ENCODE measurements at regions not wholly inside any gene's neighbourhood (a gene's known extent, or its start where the extent isn't known, plus 50 kb on each side); places are given as distances from the start of the nearest gene placed in this dataset.

- no peak for TF ChIP-seq ZNF274 (IDR thresholded peaks at IDR 0.05; ENCODE audit: low read depth, low read length)
- no peak overlapping the region for H3K4me3 ChIP-seq (ENCODE audit: low read length)
These were observed 889.4 kb upstream of the SEMA6A start for GRCh38 chr5:117463881-117464570.

- no peak for TF ChIP-seq ZNF274 (IDR thresholded peaks at IDR 0.05; ENCODE audit: low read depth, low read length)
- H3K4me3 ChIP-seq (ENCODE audit: low read length) = no peak overlapping the region
These were observed 887.3 kb upstream of the SEMA6A start for GRCh38 chr5:117461966-117462365.

GRCh38 chr5:117461403-117461802 lies 886.8 kb upstream of the SEMA6A start:
- TF ChIP-seq ZNF274 (IDR thresholded peaks at IDR 0.05; ENCODE audit: low read depth, low read length) = no peak
- no peak overlapping the region for H3K4me3 ChIP-seq (ENCODE audit: low read length)

DNA sequence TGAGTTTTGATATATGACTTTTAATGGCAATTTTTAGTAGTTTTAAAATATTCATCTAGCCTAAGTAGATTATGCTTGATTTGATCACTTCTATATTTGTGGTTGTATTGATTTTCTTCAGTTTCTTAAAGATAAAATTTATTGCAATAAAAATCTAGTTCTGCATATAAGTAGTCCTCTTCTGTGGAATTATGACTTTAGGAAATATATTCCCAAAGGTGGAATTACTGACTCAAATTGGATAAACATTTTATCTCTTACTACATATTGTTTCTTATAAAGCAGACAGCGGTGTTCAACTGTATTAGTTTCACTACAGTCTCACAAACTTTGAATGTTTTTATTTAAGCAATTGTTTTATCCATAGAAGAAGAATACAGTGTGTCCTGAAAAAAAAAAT lies 883.0 kb upstream of the SEMA6A start:
- TF ChIP-seq ZNF274 (IDR thresholded peaks at IDR 0.05; ENCODE audit: low read depth, low read length) = no peak
- no peak overlapping the region for H3K4me3 ChIP-seq (ENCODE audit: low read length)

GRCh38 chr5:117456866-117457470 lies 882.3 kb upstream of the SEMA6A start:
- no peak for TF ChIP-seq ZNF274 (IDR thresholded peaks at IDR 0.05; ENCODE audit: low read depth, low read length)
- no peak overlapping the region for H3K4me3 ChIP-seq (ENCODE audit: low read length)

DNA sequence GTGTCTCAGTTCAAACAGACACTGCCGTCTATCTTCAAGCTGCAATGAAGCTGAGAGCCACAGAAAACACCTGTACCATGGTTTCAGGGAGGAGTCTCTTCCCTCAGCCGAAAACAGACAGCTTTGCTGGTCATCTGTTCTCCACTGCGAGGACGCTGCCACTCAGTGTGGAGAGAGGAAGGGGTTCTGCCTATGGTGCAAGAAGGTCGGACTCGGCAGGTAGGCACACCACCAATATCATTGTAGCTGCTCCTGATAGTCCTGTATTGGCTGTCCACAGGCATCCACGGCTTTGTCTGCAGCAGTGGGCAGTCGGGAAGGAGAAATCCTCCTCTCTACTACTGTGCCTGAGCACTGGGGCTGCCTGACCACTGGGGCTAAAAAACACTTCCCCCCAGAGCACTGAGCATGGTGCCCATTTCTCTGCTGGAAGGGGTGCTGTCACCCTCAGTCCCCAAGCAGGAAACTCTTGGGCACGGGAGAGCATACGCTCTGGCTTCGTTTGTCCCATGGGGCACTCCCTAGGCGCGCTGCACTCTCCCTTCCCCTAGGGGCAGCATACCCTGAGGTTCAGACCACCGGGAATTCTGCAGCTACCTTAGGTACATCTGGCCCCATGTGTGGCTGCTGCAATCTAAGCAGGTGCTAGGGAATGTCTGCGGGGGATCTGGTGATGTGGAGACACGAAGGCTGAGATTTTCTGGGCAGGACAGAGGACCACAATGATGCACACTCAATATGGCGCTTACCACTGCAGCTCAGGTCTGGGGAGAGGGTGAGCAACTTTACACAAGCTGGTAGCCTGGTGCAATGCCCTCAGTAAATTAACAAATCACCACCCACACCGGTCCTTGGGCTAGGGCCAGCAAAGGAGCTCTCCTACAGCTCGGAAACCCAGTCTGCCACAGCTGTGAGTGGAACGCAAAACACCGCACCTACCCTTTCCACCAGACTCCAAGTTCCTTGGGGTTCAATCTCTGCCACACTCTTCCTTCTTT lies 880.9 kb upstream of the SEMA6A start:
- H3K4me3 ChIP-seq (ENCODE audit: low read length) = peak overlapping the region; percentile 43; the same call in 1 of the 2 replicates
- TF ChIP-seq ZNF274 (IDR thresholded peaks at IDR 0.05; ENCODE audit: low read depth, low read length) = no peak

DNA sequence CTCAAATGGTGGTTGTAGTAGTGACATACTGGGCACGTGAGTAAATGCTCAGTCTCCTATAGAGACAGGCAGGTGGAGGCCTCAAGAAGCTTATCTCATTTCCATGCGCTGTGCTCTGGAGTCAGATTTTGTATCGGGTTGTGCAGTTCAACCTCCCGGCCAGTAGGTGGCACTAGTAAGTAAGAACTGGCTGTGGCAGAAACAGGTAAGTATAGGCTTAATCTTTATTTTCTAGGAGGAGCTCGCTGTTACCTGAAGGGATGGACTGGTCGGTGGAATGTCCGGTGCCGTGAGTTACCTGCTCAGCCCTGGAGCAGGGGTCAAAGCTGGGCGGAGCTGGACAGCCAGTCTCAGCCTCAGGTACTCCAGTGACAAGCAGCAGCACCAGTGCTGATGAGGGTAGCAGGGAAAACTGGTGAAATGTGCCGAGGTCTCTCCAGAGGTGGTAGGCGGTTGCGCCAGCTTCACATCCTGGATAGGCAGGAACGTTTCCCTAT lies 880.1 kb upstream of the SEMA6A start:
- no peak for TF ChIP-seq ZNF274 (IDR thresholded peaks at IDR 0.05; ENCODE audit: low read depth, low read length)
- peak overlapping the region; percentile 43; the same call in 1 of the 2 replicates for H3K4me3 ChIP-seq (ENCODE audit: low read length)

DNA sequence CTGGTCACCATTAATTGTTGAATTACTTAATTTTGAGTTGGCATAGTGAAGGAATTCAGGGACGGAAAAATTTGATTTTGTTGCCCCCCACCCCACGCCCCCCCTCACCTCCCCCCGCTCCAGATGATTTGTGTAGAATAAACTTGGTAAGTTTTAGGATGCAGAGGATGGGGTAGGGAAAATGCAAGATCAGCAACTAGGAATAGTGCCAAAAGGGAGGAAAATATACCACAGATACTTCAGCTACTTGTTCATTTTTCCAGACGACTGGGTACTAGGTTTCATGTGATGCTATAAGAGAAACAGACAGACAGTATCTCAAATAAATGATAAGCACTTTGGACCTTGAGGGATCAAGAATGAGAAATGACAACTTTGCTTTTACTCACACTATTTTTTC lies 862.2 kb upstream of the SEMA6A start:
- no peak overlapping the region for H3K4me3 ChIP-seq (ENCODE audit: low read length)
- TF ChIP-seq ZNF274 (IDR thresholded peaks at IDR 0.05; ENCODE audit: low read depth, low read length) = no peak

- TF ChIP-seq ZNF274 (IDR thresholded peaks at IDR 0.05; ENCODE audit: low read depth, low read length) = no peak
- H3K4me3 ChIP-seq (ENCODE audit: low read length) = no peak overlapping the region
These were observed 860.6 kb upstream of the SEMA6A start for GRCh38 chr5:117435203-117435602.

DNA sequence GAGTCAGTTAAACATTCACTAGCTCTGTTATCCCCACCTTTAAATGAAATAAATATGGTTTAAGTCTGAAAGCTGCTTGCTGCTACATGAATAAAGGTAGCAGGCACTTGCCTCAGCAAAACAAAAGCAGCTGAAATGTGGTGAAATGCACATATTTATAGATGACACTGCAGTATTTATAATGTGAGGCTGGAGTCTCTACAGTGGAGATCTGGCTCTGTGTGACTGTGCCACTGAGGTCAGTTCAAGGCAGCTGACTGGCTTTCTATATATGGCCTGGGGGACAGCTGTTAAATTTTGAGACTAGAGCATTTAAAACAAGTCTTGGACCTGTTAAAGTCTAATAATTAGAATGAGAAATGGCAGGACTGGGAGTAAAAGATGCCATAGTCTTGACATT lies 859.6 kb upstream of the SEMA6A start:
- TF ChIP-seq ZNF274 (IDR thresholded peaks at IDR 0.05; ENCODE audit: low read depth, low read length) = no peak

GRCh38 chr5:117433818-117434217 lies 859.2 kb upstream of the SEMA6A start:
- no peak for TF ChIP-seq ZNF274 (IDR thresholded peaks at IDR 0.05; ENCODE audit: low read depth, low read length)
- H3K4me3 ChIP-seq (ENCODE audit: low read length) = no peak overlapping the region

More for the DNA sequence above, 859.6 kb upstream of the SEMA6A start:
- H3K4me3 ChIP-seq (ENCODE audit: low read length) = no peak overlapping the region

- TF ChIP-seq ZNF274 (IDR thresholded peaks at IDR 0.05; ENCODE audit: low read depth, low read length) = no peak
- no peak overlapping the region for H3K4me3 ChIP-seq (ENCODE audit: low read length)
These were observed 856.5 kb upstream of the SEMA6A start for GRCh38 chr5:117431091-117431490.

DNA sequence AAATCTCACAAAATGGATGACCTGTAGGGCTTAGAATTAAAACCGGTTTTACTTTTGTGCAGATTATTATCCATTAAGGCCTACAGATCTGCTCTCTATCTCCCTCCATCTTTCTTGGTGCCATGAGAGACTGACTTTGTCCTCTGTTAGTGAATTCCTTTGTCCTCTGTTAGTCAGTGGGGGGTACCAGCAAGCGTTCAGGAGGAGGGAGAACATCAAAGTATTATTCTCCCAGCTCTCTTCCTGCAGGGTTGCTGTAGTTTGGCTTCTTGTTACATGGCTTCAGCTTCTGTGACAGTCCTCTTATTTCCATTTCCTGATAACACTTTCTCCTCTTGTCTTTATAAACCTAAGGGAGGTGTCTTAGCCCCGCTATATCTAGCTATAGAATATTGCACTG lies 850.5 kb upstream of the SEMA6A start:
- no peak overlapping the region for H3K4me3 ChIP-seq (ENCODE audit: low read length)
- TF ChIP-seq ZNF274 (IDR thresholded peaks at IDR 0.05; ENCODE audit: low read depth, low read length) = no peak

- no peak overlapping the region for H3K4me3 ChIP-seq (ENCODE audit: low read length)
- no peak for TF ChIP-seq ZNF274 (IDR thresholded peaks at IDR 0.05; ENCODE audit: low read depth, low read length)
These were observed 849.9 kb upstream of the SEMA6A start for GRCh38 chr5:117424559-117424958.

All from GM08714 (cell line).